Stimulated activated CD8-positive, alpha-beta memory T cell treated with anti-CD3 and anti-CD28 coated beads, Interleukin-7, amount 100 ng/mL, for 24 hours (primary cell): ENCODE measurements at regions not wholly inside any gene's neighbourhood (a gene's known extent, or its start where the extent isn't known, plus 50 kb on each side); places are given as distances from the start of the nearest gene placed in this dataset.

Source experiments
- DNase-seq: peaks from one replicate; pipeline ENCODE4 v3.0.0-alpha.2; 2020; ENCODE audit warnings: low read depth

DNA sequence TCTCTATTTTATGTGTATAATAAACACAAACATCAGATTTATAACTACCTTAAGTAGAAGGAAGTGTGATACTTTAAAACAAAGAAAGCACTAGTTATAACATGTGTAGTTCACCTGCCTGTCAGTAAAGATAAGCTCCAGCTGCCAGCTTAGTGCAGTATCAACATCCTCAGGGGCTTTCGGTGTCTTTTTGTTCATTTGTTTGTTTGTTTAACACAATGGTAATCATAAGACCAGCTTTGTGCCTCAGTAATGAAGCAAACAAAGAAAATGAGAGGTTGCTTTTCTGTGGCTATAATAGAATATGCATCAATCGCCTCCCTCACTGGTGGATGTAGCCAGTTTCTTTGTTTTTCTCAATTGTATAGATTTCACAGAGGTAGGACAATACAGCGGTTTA lies 1499.0 kb upstream of the TMEFF2 start:
- no peak for DNase-seq

DNA sequence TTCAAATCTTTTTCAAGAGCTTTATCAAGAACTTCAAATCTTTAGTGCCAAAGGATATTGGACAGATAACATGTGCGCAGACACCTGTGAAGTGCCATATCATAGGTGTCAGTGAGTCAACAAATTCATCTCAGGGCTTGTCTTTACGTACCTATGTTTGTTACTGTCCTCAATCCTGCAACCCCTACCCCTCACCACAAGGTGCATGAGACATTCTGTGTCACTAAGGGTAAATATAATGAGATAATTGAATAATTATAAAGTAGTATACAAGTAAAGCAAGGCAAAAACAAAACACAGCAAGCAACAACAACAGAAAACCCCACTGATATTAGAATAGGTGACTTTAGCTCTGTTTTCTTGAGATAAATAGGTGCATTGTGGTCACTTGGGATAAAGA lies 1495.8 kb upstream of the TMEFF2 start:
- no peak for DNase-seq

DNA sequence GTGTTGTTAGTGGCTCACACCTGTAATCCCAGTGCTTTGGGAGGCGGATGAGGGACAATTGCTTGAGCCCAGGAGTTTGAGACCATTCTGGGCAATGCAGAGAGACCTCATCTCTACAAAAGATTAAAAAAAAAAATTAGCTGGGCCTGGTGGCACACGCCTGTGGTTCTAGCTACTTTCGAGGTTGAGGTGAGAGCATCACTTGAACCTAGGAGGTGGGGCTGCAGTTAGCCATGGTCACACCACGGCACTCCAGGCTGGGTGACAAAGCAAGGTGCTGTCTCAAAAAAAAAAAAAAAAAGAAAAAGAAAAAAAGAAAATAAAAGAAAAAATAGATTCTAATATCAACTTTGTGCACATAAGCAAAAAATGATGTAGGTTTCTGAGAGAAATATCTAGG lies 1492.5 kb upstream of the TMEFF2 start:
- no peak for DNase-seq

DNA sequence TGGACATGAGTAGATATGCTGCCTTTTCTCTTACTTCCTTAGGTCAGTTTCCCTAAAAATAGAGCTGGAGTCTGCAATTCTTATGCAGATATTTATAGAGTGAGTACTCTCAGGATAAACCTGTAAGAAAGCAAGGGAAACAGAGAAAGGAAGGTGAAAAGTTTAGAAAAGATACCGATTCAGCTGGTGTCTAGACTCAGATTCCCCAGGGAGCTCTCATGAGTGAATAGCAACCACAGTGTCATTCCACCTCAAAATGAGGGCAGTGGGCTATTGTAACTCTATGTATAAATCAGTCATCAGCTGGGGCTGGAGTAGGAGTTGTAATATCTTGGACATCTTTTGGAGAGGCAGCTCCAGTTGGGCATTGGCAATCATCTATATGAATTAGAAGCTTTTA lies 1485.1 kb upstream of the TMEFF2 start:
- DNase-seq = no peak

DNA sequence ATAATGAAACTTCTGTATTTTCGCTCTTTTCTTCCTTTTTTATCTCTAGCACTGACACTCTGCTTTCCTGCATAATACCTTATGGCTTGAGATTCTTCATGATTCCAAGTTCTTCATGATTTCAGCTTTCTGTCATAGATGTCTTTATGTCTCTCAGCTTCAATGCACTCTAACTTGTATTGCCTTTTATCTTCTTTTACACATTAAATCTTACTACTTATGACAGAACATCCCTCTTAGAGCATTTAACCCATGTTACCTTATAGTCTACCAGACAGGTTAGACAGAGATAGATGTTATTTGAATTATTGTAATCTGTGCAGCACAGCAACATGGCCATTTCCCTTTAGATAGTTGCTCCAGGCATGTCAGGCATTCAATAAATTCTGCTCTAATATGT lies 1475.7 kb upstream of the TMEFF2 start:
- DNase-seq = no peak

DNA sequence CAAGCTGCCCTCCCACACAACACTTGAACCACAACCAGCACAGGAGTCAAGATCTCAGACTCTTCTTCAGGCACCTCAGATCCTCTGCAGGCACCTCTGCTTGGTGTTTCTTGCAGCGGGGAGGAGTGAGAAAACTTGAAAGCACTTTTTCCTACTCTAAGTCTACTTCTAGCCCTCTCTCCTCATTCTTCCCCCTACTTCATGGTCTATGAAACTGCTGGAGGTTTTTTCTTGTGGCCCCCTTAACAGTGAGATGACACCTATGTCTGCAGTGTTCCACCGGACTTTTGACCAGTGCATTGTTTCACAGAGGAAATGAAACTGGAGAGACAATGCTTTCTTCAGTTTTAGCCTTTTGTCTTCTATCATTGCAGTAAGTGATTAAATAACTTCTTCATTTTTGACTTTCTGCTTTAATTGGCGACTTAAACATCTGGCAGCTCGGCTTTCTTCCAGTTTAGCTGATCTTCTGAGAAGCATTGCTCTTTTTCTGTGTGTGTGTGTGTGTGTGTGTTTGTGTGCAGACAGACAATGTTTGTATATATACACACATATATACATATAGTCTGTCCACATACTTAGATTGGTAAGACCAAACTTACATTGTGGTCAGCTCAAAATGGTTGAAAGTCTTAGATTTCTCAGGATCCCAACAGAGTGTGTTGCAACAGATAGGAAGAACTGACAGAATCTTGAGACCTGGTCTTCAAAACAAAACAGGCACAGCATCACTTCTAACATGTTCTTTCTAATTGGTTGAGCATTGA lies 1474.0 kb upstream of the TMEFF2 start:
- no peak for DNase-seq

DNA sequence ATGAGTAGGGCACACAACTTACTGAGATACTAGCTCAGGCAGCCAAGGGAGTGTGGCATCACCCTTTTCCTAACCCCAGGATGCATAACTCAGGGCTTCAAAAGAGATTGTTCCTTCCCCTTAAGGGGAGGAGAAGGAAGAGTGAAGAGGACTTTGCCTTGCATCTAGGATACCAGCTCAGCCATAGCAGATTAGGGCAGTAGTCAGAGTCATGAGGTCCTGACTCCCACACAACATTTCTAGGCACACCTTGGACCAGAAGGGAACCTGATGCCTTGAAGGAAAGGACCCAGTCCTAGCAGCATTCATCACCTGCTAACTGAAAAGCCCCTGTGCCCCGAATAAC lies 1433.2 kb upstream of the TMEFF2 start:
- no peak for DNase-seq

DNA sequence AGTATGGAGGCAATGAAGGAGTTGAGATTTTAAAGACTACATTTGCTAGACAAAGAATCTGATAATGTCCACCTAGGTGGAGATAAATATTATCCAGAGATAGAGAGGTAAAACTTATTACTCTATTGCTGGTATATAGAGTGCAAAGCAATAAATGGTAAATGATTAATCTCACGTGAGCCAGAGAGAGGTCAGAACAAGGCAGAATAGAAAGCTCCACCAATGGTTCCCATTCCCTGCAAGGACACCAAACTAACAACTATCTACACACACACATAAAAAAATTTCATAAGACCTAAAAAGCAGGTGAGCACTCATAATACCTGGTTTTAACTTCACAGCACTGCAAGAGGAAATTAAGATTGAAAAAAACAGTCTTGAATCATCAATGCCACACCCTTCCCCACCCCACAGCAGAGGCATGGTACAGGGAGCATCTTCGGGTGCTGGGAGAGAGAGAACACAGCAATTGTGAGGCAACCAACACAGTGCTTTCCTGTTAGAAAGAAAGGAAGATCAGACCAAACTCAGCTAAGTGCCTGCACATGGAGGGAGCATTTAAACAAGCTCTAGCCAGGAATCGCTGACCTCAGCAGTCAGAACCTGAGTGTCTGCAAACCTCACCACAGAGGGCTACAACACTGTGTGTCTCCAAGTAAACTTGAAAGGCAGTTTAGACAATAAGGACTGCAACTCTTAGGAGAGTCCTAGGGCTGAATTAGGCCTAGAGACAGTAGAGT lies 1432.6 kb upstream of the TMEFF2 start:
- DNase-seq = no peak

DNA sequence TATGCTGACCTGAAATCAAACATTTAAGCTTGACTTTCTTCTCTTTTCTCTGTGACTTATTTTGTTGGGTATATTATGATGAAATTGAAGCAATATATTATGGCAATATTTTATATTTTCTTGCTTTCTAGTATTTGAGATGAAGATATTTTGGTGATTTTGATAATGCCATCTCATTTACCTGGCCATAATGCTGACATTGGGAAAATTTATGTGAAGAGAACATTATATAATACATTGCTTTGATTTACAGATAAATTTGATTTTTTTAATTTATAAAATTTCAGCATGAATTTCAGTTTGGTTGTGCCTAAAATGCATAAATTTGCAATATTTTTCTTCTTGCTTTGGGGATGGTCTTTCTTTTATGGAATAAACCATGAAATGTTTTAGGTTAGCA lies 1413.7 kb upstream of the TMEFF2 start:
- DNase-seq = no peak

DNA sequence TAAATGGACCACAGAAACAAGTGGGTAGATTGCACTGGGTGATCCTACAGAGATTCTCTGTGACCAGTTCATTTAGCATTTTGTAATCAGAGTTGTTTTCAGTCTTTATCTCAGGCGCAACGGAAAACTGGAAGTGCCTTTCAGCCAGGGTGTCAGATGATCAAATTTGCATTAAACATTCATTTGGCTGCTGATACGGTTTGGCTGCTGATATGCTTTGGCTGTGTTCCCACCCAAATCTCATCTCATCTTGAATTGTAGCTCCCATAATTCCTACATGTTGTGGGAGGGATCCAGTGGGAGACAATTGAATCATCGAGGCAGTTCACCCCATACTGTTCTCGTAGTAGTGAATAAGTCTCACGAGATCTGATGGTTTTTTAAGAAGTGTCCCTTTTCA lies 1396.1 kb upstream of the TMEFF2 start:
- no peak for DNase-seq

DNA sequence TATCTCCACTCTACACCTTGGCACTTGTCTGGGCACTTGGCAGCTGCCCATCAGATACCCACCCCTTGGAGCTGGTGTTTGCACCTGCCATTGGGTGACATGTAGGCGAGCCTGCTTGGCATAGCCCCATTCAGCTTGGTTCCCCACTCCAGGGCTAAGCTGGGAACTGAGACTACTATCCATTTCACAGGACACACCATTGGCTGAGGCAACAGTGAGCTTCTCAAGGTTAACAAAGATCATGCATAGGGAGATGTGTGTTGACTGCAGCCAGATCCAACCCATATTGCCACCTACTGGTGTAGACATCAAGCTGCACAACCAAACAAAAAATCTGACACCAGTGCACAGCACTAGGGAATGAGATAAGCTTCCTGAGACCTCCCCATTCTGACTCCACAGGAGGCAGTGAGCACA lies 1389.8 kb upstream of the TMEFF2 start:
- DNase-seq = no peak

DNA sequence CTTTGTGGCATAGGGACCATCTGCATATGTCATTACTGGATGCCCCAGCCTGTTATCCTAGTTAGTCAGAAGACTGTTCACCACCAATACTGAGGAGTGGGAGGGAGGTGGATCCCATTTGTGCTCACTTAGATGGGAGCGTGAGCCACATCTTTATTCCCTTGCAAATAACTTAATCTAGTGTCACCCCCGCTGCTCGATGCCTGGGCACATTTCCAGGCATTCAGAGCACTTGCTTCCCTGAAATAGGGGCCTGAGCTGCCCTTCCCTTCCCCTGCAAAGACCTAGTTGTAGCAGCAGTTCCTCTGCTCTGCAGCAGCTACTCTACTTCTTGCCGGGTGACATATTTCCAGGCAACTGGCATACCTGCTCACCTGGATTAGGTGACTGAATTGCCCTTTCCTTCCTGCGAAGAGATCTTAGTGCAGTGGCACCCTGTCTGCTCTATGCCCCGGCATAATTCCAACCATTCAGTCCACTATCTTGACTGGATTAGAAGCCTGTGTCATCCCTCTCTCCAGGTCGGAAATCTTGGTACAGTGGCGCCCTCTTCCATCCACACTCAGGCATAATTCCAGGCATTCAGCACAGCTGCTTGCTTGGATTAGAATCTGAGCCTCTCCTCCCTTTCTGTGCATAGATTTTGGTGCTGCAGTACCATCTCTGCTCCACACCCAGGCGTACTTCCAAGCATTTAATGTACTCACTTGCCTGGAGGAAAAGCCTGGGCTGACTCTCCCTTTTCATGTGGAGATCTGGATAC lies 1389.1 kb upstream of the TMEFF2 start:
- no peak for DNase-seq

DNA sequence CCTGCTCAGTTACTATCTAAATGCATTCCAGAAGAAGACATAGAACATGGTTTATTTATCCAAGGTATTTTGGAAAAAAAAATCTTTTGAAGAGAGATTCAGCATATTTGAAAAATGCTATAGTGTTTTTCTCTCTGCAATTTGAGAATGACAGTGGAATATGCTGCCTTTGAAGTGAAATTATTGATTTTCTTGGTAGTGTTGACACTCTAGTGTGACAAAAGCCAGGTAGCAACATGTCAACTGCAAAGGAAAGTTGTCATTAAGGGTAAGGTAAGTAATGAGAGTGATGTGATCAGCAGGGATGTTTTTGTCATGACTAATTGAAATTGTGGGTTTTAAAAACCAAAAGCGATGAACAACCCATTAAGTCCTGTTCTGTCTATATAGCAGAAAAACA lies 1387.1 kb upstream of the TMEFF2 start:
- no peak for DNase-seq

DNA sequence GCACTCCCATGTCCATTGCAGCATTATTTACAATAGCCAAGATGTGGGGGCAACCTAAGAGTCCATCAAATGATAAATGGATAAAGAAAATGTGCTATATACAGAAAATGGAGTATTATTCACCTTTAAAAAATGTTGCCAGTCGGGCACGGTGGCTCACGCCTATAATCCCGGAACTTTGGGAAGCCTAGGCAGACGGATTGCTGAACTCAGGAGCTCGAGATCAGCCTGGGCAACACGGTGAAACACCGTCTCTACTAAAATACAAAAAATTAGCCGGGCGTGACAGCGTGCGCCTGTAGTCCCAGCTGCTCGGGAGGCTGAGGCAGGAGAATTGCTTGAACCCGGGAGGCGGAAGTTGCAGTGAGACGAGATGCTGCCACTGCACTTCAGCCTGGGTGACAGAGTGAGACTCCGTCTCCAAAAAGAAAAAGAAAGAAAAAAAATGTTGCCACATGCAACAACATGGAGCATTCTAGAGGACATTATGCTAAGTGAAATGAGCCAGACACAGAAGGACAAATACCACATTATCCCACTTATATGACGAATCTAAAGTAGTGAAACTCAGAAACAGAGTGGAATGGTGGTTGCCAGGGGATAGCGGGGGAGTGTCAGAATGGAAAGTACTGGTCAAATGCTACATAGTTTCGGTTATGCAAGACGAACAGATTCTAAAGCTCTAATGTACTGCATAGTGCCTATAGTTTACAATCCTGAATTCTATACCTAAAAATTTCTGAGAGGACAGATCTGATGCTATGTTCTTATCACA lies 1385.6 kb upstream of the TMEFF2 start:
- no peak for DNase-seq

DNA sequence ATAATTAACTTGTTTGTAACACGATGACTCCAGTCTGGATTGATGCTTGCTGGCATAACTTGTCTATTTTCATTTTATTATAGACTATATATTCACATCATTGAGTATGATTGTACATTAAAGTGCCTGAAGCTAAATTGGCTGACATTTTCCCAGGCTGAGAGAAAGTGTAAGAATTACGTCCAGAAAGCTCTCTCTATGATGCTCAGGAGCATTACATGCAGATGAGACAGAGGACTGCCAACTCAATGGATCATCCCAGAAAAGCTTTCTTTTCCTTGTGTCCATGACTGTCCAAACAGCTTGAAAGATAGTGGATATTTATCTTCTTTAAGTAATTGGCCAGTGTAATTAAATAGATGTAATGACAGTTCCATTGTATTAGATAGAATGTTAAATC lies 1372.2 kb upstream of the TMEFF2 start:
- no peak for DNase-seq

DNA sequence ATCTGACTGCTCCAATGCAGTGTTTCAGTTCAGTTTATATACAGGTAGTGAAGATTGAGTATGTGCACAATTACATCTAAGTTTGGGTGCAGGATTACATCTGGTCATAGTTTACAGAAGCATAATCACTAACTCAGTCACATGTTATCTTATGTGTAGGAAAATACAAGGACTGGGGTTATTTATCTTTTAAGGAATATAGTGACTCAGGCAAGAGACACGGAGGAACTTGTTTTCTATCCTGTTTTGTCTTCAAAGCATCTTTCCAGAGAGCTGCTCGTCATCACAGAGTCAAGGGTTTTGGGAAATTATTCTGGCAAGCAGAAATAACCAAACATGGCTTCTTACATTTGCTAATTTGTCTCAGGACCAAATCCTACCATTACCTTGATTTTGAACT lies 1371.5 kb upstream of the TMEFF2 start:
- DNase-seq = no peak

DNA sequence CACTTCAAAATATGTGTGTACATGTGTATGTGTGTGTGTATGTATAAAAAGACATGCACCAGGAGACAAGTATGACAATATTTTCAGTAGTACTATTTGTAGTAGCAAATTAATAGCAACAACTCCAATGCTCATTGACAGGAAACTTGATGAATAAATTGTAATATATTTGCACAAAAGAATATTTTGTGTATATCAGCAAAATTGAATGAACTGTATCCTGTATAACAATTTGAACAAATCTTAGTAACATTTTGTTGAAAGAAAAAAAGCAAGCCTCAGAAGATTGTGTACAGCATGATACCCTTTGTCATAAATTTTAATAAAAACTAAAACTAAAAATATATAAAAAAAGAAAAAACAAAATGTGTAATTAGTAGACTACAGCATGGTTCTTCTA lies 1367.3 kb upstream of the TMEFF2 start:
- DNase-seq = no peak

DNA sequence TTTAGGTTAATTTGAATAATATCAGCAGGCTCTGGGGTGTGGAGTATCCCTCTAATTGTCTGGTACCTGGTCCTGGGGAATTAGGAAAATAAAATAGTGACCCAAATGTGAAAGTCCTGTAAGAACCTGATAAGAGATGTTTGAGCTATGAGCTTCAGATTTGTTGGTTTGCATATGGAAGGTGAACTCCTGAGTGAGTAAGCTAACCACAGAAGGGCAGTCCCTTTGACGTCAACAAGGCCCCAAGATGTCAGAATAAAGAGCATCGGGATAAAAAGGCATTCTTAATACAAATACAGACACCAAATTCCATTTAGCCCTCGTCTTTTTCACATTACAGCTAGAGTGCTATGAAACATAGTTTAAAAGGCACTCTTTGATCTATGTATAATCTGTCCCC lies 1366.3 kb upstream of the TMEFF2 start:
- no peak for DNase-seq

DNA sequence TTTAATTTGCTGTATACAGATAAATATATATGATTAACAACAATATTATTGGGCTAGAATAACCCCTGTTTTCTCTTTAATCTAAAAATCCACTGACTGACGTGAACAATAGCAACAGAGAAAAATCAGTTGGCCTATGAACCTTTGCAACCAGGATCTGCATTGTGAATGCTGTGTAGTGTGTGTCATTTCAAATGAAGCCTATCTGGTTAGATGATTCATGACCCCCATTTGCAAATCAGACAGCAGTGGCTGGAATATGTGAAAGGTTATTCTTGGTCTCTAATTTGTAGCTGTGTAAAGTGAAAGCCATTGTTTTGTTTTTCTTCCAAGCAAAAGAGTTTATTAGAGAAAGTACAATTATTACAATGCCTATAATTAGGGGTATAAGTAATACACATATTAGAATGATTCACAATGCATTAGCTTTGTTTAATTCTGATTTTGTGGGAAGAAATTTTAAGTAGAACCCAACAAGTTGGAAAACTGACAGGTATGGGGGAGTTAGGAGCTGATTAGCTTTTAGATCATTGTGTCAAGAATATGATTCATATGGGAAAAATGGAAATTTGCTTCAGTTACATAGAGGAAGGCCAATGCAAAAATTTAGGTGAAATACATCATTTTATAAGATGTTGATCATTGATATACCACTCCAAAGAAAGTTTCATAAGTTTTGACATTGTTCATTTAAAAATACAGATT lies 1362.2 kb upstream of the TMEFF2 start:
- no peak for DNase-seq

DNA sequence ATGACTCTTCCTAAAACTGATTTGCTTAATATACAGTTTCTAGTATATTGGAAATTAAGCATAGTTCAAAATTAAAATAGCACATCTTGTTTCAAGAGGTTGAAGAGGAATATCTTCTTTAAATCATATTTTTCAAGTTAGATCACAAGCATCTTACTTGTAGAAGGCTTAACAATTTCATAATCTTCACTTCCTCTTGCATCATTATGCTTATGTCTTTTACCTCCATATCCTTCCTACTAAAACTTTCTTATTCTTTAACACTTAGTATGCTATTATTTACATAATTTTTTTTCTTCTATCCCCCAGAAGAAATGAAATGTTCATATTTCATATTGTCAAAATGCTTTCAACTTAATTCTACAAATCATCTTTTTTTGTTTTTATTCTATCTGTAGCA lies 1354.9 kb upstream of the TMEFF2 start:
- no peak for DNase-seq

DNA sequence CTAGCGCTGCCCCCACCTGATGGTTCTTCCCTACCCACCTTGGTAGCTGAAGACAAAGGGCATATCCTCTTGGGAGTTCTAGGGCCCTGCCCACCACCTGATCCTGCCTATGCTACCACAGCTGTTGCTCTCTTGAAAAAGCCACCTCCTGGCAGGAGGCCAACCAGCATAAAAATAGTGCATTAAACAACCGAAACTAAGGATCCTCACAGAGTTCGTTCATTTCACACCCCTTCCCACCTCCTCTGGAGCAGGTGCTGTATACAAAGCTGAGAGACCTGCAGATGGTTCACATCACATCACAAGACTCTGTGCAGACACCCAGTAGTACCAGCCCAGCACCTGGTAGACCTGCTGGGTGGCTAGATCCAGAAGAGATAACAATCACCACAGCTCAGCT lies 1348.0 kb upstream of the TMEFF2 start:
- DNase-seq = no peak

DNA sequence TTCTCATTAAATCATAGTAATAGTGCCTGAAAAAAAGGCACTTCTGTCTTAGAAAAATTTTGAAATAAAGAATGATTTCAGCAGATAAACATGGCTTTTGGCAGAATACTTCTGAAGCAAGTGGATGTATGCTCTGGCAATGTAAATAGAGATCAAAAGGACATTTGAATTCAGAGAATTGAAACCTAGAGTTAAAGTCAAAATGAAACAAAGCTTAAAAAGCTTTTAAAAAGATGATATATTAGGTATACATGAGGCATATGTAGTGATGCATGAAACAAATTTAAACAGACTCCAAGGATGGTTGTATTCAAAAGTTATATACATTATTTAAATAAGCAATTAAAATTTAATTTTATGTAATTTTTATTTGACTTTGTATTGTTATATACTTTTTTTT lies 1344.5 kb upstream of the TMEFF2 start:
- no peak for DNase-seq
